ENCODE measurements at regions not wholly inside any gene's neighbourhood (a gene's known extent, or its start where the extent isn't known, plus 50 kb on each side); places are given as distances from the start of the nearest gene placed in this dataset.

DNA sequence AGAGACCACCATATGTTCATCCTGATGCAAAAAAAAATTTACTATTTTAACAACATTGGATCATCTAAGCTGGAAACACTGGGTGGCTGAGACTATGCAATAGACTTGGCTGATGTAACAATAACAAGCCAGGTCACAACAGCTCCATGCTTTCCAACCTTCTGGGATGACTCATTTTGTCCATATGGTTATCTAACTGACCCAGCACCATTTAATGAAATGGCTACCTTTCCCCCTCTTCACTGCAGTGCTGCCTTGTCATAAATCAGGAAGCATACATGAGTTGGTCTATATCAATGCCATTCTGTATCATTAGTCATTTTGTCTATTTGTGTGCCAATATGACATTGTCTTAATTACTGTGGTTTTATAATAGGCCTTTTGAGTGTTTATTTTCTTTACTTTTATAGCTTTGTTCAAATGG lies 217.6 kb upstream of the KCNJ16 start:
- TF ChIP-seq, protein P1, sequence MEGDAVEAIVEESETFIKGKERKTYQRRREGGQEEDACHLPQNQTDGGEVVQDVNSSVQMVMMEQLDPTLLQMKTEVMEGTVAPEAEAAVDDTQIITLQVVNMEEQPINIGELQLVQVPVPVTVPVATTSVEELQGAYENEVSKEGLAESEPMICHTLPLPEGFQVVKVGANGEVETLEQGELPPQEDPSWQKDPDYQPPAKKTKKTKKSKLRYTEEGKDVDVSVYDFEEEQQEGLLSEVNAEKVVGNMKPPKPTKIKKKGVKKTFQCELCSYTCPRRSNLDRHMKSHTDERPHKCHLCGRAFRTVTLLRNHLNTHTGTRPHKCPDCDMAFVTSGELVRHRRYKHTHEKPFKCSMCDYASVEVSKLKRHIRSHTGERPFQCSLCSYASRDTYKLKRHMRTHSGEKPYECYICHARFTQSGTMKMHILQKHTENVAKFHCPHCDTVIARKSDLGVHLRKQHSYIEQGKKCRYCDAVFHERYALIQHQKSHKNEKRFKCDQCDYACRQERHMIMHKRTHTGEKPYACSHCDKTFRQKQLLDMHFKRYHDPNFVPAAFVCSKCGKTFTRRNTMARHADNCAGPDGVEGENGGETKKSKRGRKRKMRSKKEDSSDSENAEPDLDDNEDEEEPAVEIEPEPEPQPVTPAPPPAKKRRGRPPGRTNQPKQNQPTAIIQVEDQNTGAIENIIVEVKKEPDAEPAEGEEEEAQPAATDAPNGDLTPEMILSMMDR (IDR thresholded peaks at IDR 0.05): no peak
- no peak for TF ChIP-seq POLR2A (IDR thresholded peaks at IDR 0.05)

All from esophagus squamous epithelium (tissue), 4 donors.